Caco-2 (cell line): ENCODE measurements at regions not wholly inside any gene's neighbourhood (a gene's known extent, or its start where the extent isn't known, plus 50 kb on each side); places are given as distances from the start of the nearest gene placed in this dataset.

Experiments used
- BruUV-seq: library from RNA; stranded (reverse); fragments of 400-500 nt; replicated peaks from 2 replicates; lab custom pipeline; 2021; lab: Mats Ljungman, UMichigan
- CTCF ChIA-PET: fragments of 300-600 bp; sonication (Branson Sonifier 250); formaldehyde crosslinking; loops from one replicate; lab custom pipeline; 2022; ENCODE audit warnings: antibody characterized with exemption; lab: Charles Lee
- POLR2A ChIA-PET: fragments of 300-600 bp; sonication (Branson Sonifier 250); formaldehyde crosslinking; loops from one replicate; lab custom pipeline; 2022; ENCODE audit warnings: antibody characterized with exemption; lab: Charles Lee
- DNase-seq, 2 experiments: peaks; one replicate each; pipeline versions ENCODE4 v3.0.0 to v3.0.0-alpha.2; 2020 to 2022
- H3K27me3 ChIP-seq: replicated peaks from 2 replicates; pipeline ENCODE4 v1.6.0; 2011; ENCODE audit warnings: low read length; ENCODE audit not compliant: control insufficient read depth, insufficient read depth
- H3K36me3 ChIP-seq: 2 replicates; pipeline ENCODE4 v1.5.1; 2011; ENCODE audit warnings: low read length; ENCODE audit not compliant: control insufficient read depth, insufficient read depth
- H3K4me1 ChIP-seq: fragments of 250-450 bp; sonication (Bioruptor Pico); 2 replicates; pipeline ENCODE4 v1.5.1; 2020; ENCODE audit warnings: mild to moderate bottlenecking
- H3K4me3 ChIP-seq: 2 replicates; pipeline ENCODE4 v1.5.1; 2011; ENCODE audit warnings: low read depth, mild to moderate bottlenecking, control low read depth, low read length
- H3K9me3 ChIP-seq: fragments of 250-450 bp; sonication (Bioruptor Pico); 2 replicates; pipeline ENCODE4 v1.5.1; 2020; ENCODE audit warnings: mild to moderate bottlenecking, moderate library complexity
- H3K27ac Mint-ChIP-seq: one replicate; pipeline ENCODE4 v1.8.0; 2022; ENCODE audit warnings: mixed read lengths; ENCODE audit not compliant: unreplicated experiment
- H3K27me3 Mint-ChIP-seq: one replicate; pipeline ENCODE4 v1.8.0; 2022; ENCODE audit warnings: mixed read lengths; ENCODE audit not compliant: insufficient read depth, unreplicated experiment
- H3K36me3 Mint-ChIP-seq: one replicate; pipeline ENCODE4 v1.8.0; 2022; ENCODE audit warnings: mild to moderate bottlenecking, mixed read lengths; ENCODE audit not compliant: insufficient read depth, unreplicated experiment
- H3K4me1 Mint-ChIP-seq: one replicate; pipeline ENCODE4 v1.8.0; 2022; ENCODE audit warnings: low read depth, mixed read lengths; ENCODE audit not compliant: unreplicated experiment
- H3K4me3 Mint-ChIP-seq: one replicate; pipeline ENCODE4 v1.8.0; 2022; ENCODE audit warnings: mild to moderate bottlenecking, moderate library complexity, mixed read lengths; ENCODE audit not compliant: unreplicated experiment
- H3K9me3 Mint-ChIP-seq: one replicate; pipeline ENCODE4 v1.8.0; 2022; ENCODE audit warnings: mixed read lengths; ENCODE audit not compliant: unreplicated experiment
- intact Hi-C: fragments of 100-400 bp; cut with micrococcal nuclease; formaldehyde crosslinking; loops from one replicate; pipeline ENCODE4 v1.10.0; 2022; ENCODE audit not compliant: unreplicated experiment
- TF ChIP-seq, protein P1 (sequence below), 2 experiments: fragments of 200-600 bp in 1 of 2; IDR thresholded peaks; 1 replicate in 1 of 2; 2 replicates in 1 of 2; pipeline versions ENCODE4 v1.5.1 to v1.8.0; 2011 to 2022; ENCODE audit warnings: antibody characterized with exemption in 1 of 2, control low read depth in 1 of 2, inconsistent platforms in 1 of 2, low read depth in 1 of 2, low read length in 1 of 2, mild to moderate bottlenecking in 1 of 2, moderate library complexity in 1 of 2; ENCODE audit not compliant: insufficient read depth in 1 of 2, severe bottlenecking in 1 of 2, unreplicated experiment in 1 of 2

DNA sequence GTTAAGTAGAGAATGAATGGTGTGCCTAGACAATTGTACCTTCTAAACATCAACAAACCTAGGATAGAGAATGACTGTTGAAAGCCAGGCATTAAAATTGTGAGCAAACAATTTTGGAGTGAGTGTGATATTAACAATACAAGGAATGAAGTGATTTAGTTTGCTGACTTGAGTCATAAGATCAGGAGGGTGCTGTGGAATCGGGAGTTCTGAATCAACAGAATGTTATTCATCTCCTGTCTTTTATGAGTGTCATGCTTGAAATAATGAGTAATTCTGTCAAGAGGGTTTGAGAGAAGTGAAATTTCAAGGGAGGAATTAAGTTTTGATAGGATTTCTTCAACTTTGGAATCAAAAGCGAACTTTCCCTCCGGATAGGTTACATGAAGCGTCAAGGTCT lies 214.4 kb upstream of the DSEL start:
- CTCF ChIA-PET, result no interaction called here
- TF ChIP-seq, protein P1, sequence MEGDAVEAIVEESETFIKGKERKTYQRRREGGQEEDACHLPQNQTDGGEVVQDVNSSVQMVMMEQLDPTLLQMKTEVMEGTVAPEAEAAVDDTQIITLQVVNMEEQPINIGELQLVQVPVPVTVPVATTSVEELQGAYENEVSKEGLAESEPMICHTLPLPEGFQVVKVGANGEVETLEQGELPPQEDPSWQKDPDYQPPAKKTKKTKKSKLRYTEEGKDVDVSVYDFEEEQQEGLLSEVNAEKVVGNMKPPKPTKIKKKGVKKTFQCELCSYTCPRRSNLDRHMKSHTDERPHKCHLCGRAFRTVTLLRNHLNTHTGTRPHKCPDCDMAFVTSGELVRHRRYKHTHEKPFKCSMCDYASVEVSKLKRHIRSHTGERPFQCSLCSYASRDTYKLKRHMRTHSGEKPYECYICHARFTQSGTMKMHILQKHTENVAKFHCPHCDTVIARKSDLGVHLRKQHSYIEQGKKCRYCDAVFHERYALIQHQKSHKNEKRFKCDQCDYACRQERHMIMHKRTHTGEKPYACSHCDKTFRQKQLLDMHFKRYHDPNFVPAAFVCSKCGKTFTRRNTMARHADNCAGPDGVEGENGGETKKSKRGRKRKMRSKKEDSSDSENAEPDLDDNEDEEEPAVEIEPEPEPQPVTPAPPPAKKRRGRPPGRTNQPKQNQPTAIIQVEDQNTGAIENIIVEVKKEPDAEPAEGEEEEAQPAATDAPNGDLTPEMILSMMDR (IDR thresholded peaks at IDR 0.05; ENCODE audit: insufficient read depth in 1 of 2, low read depth in 1 of 2, low read length in 1 of 2, severe bottlenecking in 1 of 2, unreplicated experiment in 1 of 2), result no peak

DNA sequence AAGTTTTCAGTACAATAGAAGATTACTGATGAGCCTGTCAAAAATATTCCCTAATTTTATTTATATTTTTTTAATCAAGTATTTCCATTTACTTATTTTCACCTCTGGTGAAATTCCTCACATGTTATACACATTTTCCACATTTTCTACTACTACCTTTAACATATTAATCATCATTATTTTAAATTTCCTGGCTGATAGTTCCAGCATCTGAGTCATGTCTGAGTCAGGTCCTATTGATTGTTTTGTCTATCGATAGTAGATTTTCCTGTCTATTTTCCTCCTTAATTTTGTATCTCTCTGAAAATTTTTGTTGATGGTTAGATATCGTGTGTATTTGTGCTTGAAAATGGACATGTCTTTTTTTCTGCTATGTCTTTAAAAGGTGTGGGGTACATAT lies 211.8 kb upstream of the DSEL start:
- Histone ChIP-seq H3K9me3 (no peaks in the 10 kb centered on the region), H3K4me3 (no peak overlapping the region), H3K27me3 (no peaks in the 10 kb centered on the region), H3K36me3 (no peaks in the 10 kb centered on the region), H3K4me1 (no peaks in the 10 kb centered on the region)
- CTCF ChIA-PET, result no interaction called here
- POLR2A ChIA-PET, result no interaction called here
- Mint-ChIP-seq H3K4me3 (no peak overlapping the region), H3K4me1 (no peaks in the 10 kb centered on the region), H3K9me3 (no peaks in the 10 kb centered on the region), H3K36me3 (no peaks in the 10 kb centered on the region), H3K27ac (no peak overlapping the region), H3K27me3 (no peaks in the 10 kb centered on the region)
- no TSS peak for BruUV-seq
- intact Hi-C loops, result no loop called here
- TF ChIP-seq, protein P1 (IDR thresholded peaks at IDR 0.05; ENCODE audit: insufficient read depth in 1 of 2, low read depth in 1 of 2, low read length in 1 of 2, severe bottlenecking in 1 of 2, unreplicated experiment in 1 of 2), result no peak
- no peak for DNase-seq

More for the DNA sequence above, 214.4 kb upstream of the DSEL start:
- no peak for DNase-seq
- Histone ChIP-seq H3K27me3 (no peaks in the 10 kb centered on the region), H3K36me3 (no peaks in the 10 kb centered on the region), H3K4me1 (no peaks in the 10 kb centered on the region), H3K9me3 (no peaks in the 10 kb centered on the region), H3K4me3 (no peak overlapping the region)
- POLR2A ChIA-PET, result no interaction called here
- no peaks in the 10 kb centered on the region for H3K4me1 Mint-ChIP-seq
- no peak overlapping the region for H3K4me3 Mint-ChIP-seq
- no TSS peak for BruUV-seq
- H3K9me3 Mint-ChIP-seq, result no peaks in the 10 kb centered on the region
- no peak overlapping the region for H3K27ac Mint-ChIP-seq
- peaks cover 3% of the 10 kb centered on the region for H3K27me3 Mint-ChIP-seq
- intact Hi-C loops, result no loop called here
- H3K36me3 Mint-ChIP-seq, result no peaks in the 10 kb centered on the region

DNA sequence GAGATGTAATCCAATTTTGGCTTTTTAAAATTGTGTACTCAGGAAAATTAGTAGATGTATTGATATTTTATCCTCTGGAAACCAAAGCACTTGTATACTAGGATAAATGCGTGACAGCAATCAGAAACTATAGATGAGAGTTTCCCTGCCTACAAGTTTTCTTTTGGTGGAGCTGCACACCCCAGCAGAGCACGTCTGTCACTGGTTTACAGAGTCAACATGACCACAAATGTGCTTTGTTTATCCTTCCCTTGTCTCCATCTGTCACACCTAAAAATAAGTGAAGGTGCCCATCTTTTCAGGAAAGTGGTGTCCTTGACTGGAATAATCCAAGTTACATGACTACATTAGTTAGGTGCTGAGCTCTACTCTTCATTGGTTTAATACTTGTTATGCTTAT lies 210.4 kb upstream of the DSEL start:
- H3K27me3 ChIP-seq, result no peaks in the 10 kb centered on the region
- no peaks in the 10 kb centered on the region for H3K4me1 ChIP-seq
- H3K4me1 Mint-ChIP-seq, result no peaks in the 10 kb centered on the region
- no peak overlapping the region for H3K27ac Mint-ChIP-seq
- H3K4me3 Mint-ChIP-seq, result no peak overlapping the region
- BruUV-seq, result no TSS peak
- no peaks in the 10 kb centered on the region for H3K9me3 ChIP-seq
- TF ChIP-seq, protein P1 (IDR thresholded peaks at IDR 0.05; ENCODE audit: insufficient read depth in 1 of 2, low read depth in 1 of 2, low read length in 1 of 2, severe bottlenecking in 1 of 2, unreplicated experiment in 1 of 2), result no peak
- H3K9me3 Mint-ChIP-seq, result no peaks in the 10 kb centered on the region
- POLR2A ChIA-PET, result no interaction called here
- no peak for DNase-seq
- no peaks in the 10 kb centered on the region for H3K36me3 ChIP-seq
- intact Hi-C loops, result no loop called here
- CTCF ChIA-PET, result no interaction called here
- H3K27me3 Mint-ChIP-seq, result no peaks in the 10 kb centered on the region
- H3K4me3 ChIP-seq, result no peak overlapping the region
- H3K36me3 Mint-ChIP-seq, result no peaks in the 10 kb centered on the region
